ENCODE measurements at regions not wholly inside any gene's neighbourhood (a gene's known extent, or its start where the extent isn't known, plus 50 kb on each side); places are given as distances from the start of the nearest gene placed in this dataset.

DNA sequence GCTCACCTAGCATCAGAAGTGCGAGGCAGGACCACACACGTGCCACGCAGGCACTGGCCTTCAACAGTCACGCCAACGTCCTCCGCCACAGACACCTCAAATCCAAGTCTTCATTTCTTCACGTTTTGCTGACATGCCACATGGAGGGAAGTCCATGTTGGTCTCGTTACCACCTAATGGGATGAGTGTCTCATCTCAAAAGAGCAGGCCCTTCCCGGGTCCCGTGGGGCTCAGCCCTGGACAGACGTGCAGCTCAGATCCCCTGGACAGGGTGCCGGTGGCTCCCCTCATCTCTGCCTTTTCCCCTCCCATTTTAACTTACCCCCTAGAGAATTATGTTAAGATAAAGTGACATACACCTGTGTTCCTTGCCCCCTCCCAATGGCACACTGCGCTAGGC, 76.8 kb downstream of the MRPL36 start:
- TF ChIP-seq, protein P1, sequence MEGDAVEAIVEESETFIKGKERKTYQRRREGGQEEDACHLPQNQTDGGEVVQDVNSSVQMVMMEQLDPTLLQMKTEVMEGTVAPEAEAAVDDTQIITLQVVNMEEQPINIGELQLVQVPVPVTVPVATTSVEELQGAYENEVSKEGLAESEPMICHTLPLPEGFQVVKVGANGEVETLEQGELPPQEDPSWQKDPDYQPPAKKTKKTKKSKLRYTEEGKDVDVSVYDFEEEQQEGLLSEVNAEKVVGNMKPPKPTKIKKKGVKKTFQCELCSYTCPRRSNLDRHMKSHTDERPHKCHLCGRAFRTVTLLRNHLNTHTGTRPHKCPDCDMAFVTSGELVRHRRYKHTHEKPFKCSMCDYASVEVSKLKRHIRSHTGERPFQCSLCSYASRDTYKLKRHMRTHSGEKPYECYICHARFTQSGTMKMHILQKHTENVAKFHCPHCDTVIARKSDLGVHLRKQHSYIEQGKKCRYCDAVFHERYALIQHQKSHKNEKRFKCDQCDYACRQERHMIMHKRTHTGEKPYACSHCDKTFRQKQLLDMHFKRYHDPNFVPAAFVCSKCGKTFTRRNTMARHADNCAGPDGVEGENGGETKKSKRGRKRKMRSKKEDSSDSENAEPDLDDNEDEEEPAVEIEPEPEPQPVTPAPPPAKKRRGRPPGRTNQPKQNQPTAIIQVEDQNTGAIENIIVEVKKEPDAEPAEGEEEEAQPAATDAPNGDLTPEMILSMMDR (IDR thresholded peaks at IDR 0.05) = no peak
- no peak for TF ChIP-seq POLR2AphosphoS5 (IDR thresholded peaks at IDR 0.05; ENCODE audit: low read depth, low read length)
- TF ChIP-seq TCF7L2 (IDR thresholded peaks at IDR 0.05; ENCODE audit: low read depth, low read length) = no peak
- TF ChIP-seq, protein P2, sequence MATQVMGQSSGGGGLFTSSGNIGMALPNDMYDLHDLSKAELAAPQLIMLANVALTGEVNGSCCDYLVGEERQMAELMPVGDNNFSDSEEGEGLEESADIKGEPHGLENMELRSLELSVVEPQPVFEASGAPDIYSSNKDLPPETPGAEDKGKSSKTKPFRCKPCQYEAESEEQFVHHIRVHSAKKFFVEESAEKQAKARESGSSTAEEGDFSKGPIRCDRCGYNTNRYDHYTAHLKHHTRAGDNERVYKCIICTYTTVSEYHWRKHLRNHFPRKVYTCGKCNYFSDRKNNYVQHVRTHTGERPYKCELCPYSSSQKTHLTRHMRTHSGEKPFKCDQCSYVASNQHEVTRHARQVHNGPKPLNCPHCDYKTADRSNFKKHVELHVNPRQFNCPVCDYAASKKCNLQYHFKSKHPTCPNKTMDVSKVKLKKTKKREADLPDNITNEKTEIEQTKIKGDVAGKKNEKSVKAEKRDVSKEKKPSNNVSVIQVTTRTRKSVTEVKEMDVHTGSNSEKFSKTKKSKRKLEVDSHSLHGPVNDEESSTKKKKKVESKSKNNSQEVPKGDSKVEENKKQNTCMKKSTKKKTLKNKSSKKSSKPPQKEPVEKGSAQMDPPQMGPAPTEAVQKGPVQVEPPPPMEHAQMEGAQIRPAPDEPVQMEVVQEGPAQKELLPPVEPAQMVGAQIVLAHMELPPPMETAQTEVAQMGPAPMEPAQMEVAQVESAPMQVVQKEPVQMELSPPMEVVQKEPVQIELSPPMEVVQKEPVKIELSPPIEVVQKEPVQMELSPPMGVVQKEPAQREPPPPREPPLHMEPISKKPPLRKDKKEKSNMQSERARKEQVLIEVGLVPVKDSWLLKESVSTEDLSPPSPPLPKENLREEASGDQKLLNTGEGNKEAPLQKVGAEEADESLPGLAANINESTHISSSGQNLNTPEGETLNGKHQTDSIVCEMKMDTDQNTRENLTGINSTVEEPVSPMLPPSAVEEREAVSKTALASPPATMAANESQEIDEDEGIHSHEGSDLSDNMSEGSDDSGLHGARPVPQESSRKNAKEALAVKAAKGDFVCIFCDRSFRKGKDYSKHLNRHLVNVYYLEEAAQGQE (IDR thresholded peaks at IDR 0.05; ENCODE audit: insufficient read depth in 1 of 2, low read depth in 2 of 2, low read length in 1 of 2) = no peak
- no peak for TF ChIP-seq SIN3A (IDR thresholded peaks at IDR 0.05; ENCODE audit: borderline replicate concordance, insufficient read depth, low read depth, low read length)

All from Panc1 (cell line).